Psoas muscle (tissue), 7 donors: ENCODE measurements at regions not wholly inside any gene's neighbourhood (a gene's known extent, or its start where the extent isn't known, plus 50 kb on each side); places are given as distances from the start of the nearest gene placed in this dataset.

Source experiments
- ATAC-seq, 4 donors: fragments of 200-7000 bp; cut with Tn5 transposase; one replicate each; pipeline ENCODE4 v1.9.1; 2020; ENCODE audit warnings: moderate library complexity in 3 of 4, mild to moderate bottlenecking in 2 of 4
- DNase-seq, 2 donors: peaks; one replicate each; pipeline ENCODE4 v3.0.0-alpha.2; 2020
- H3K27ac ChIP-seq: fragments of 200-600 bp; one replicate; pipeline ENCODE4 v1.8.0; 2022
- H3K27me3 ChIP-seq, 3 donors: fragments of 200-600 bp in 1 of 3; one replicate each; pipeline versions ENCODE4 v1.6.1 to v1.8.0; 2013 to 2022; ENCODE audit warnings: low read length in 2 of 3, mild to moderate bottlenecking in 2 of 3, moderate library complexity in 1 of 3; ENCODE audit not compliant: insufficient read depth in 3 of 3
- H3K36me3 ChIP-seq, 2 donors: fragments of 200-600 bp in 1 of 2; one replicate each; pipeline versions ENCODE4 v1.6.1 to v1.8.0; 2013 to 2022; ENCODE audit warnings: low read depth in 1 of 2, mild to moderate bottlenecking in 1 of 2, moderate library complexity in 1 of 2; ENCODE audit not compliant: insufficient read depth in 1 of 2
- H3K4me1 ChIP-seq: fragments of 200-600 bp; one replicate; pipeline ENCODE4 v1.8.0; 2022
- H3K4me3 ChIP-seq: fragments of 200-600 bp; one replicate; pipeline ENCODE4 v1.8.0; 2022; ENCODE audit warnings: mild to moderate bottlenecking
- H3K9me3 ChIP-seq: fragments of 200-600 bp; one replicate; pipeline ENCODE4 v1.8.0; 2022
- WGBS, 3 donors: extraction: QIAGEN DNeasy Blood & Tissue Kit; methylation state at CpG; one replicate each; pipeline versions ENCODE4 v1.1.6 to v1.1.7; 2013; 5-methylcytosine and 5-hydroxymethylcytosine counted together
- intact Hi-C, 2 donors: fragments of 100-400 bp; cut with DNase I; formaldehyde crosslinking; loops; one replicate each; pipeline versions ENCODE4 v1.11.0 to v1.14.2; 2022
- TF ChIP-seq, protein P1 (sequence below): fragments of 200-600 bp; IDR thresholded peaks from one replicate; pipeline ENCODE4 v1.8.0; 2022; ENCODE audit warnings: antibody characterized with exemption
- donor health status: healthy with polysubstance abuse.
- donor health status: DM: no; HTN: no; CAD: no; lungs with moderate emphysema.
- donor health status: Bipolar disorder and iron deficiency.
- donor health status: healthy.
- donor health status: DM: yes; HTN: yes; CAD: no.
- donor health status: DM: no; HTN: no; CAD: no.
- donor health status: DM: yes; HTN: yes; CAD: no.

DNA sequence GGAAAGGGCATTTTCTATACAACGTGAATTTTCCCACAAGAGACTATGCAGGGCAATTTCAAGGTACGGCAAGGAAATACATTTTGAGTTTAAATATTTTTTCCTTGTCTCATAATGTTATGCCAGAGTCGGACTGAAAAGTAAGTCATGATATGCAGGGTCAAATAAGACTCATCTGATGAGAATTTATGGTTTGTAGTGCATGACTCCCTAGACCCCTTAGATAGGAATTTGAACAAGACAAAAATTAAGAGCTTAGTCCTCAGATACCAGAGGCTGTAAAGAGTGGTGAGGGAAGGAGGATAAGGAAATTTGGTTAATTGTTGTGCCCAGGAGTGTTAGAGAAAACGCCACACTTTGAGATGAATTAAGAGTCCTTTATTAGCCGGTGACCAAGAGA, 616.6 kb downstream of the XPNPEP1 start:
- ATAC-seq (no peak), DNase-seq (no peak)
- H3K27me3 ChIP-seq = no peaks in the 10 kb centered on the region
- no peak overlapping the region for H3K4me3 ChIP-seq
- no peaks in the 10 kb centered on the region for H3K4me1 ChIP-seq
- intact Hi-C loops = no loop called here
- no peaks in the 10 kb centered on the region for H3K9me3 ChIP-seq
- H3K27ac ChIP-seq = no peak overlapping the region
- TF ChIP-seq, protein P1, sequence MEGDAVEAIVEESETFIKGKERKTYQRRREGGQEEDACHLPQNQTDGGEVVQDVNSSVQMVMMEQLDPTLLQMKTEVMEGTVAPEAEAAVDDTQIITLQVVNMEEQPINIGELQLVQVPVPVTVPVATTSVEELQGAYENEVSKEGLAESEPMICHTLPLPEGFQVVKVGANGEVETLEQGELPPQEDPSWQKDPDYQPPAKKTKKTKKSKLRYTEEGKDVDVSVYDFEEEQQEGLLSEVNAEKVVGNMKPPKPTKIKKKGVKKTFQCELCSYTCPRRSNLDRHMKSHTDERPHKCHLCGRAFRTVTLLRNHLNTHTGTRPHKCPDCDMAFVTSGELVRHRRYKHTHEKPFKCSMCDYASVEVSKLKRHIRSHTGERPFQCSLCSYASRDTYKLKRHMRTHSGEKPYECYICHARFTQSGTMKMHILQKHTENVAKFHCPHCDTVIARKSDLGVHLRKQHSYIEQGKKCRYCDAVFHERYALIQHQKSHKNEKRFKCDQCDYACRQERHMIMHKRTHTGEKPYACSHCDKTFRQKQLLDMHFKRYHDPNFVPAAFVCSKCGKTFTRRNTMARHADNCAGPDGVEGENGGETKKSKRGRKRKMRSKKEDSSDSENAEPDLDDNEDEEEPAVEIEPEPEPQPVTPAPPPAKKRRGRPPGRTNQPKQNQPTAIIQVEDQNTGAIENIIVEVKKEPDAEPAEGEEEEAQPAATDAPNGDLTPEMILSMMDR = no peak
- no peaks in the 10 kb centered on the region for H3K36me3 ChIP-seq
- 75 to 79% (median 77%) methylated on average over 5 of the region's 5 CpGs for WGBS, 3 donors

DNA sequence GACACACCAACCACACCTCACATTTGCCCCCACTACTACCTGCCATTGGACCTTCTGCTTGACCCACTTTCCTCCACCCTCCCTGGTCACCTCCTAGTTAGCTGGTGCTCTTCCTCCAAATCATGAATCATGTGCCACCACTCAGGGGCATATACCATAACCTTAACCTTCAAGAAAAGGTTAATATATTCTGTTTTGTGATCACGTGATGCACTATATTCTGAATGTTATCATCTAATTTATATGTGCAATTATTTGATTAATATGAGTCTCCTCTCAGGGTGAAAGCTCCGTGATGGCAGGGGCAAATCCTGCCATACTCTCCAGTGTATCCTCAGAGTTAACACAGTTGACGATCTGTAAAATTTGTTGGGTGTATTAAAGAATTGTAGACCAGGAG, 635.5 kb downstream of the XPNPEP1 start:
- Histone ChIP-seq H3K4me3 (no peak overlapping the region), H3K36me3 (no peaks in the 10 kb centered on the region), H3K27me3 (no peaks in the 10 kb centered on the region), H3K27ac (no peak overlapping the region), H3K9me3 (no peaks in the 10 kb centered on the region), H3K4me1 (no peaks in the 10 kb centered on the region)
- DNase-seq (no peak), ATAC-seq (no peak)
- 83 to 84% (median 84%) methylated on average over 3 of the region's 3 CpGs for WGBS, 3 donors
- TF ChIP-seq, protein P1 = no peak
- intact Hi-C loops = no loop called here

DNA sequence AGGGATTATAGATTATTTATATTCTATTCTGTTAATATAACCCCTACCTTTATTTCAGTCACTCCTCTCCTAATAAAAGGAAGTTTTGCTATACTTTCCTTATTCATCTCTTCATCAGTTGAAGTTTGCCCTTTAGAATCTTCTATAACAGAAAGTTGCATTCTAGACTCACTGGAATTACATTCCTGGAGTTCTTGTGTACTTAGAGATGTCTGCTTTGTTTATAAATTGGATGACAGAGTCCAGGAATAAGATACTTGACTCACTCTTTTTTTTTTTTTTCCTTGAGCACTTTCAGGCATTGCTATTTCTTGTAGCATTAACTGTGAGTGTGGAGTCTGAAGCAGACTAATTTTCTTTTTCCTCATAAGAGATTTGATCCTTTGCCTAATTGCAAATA, 640.8 kb downstream of the XPNPEP1 start:
- Histone ChIP-seq H3K9me3 (no peaks in the 10 kb centered on the region), H3K4me1 (no peaks in the 10 kb centered on the region), H3K27me3 (no peaks in the 10 kb centered on the region), H3K27ac (no peak overlapping the region), H3K4me3 (no peak overlapping the region), H3K36me3 (no peaks in the 10 kb centered on the region)
- ATAC-seq = no peak
- TF ChIP-seq, protein P1 = no peak
- intact Hi-C loops = no loop called here
- no peak for DNase-seq

DNA sequence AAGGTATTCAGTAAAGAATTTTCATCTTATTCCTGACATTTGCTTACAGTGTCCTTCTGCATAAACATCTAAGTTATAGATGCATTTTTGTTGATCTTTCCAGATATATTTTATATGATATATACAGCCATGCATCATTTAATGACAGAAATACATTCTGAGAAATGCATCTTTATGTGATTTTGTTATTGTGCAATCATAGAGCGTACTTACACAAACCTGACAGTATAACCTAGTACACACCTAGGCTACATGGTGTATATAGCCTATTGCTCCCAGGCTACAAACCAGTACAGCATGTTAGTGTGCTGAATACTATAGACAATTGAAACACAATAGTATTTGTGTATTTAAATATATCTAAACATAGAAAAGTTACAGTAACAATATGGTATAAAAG, 642.0 kb downstream of the XPNPEP1 start:
- no peak overlapping the region for H3K27ac ChIP-seq
- ATAC-seq = no peak
- H3K36me3 ChIP-seq = no peaks in the 10 kb centered on the region
- TF ChIP-seq, protein P1 = no peak
- no peak overlapping the region for H3K4me3 ChIP-seq
- intact Hi-C loops = no loop called here
- no peaks in the 10 kb centered on the region for H3K4me1 ChIP-seq
- WGBS, 3 donors = 84 to 98% (median 93%) methylated on average over 1 of the region's 1 CpG
- no peak for DNase-seq
- H3K9me3 ChIP-seq = no peaks in the 10 kb centered on the region
- no peaks in the 10 kb centered on the region for H3K27me3 ChIP-seq

DNA sequence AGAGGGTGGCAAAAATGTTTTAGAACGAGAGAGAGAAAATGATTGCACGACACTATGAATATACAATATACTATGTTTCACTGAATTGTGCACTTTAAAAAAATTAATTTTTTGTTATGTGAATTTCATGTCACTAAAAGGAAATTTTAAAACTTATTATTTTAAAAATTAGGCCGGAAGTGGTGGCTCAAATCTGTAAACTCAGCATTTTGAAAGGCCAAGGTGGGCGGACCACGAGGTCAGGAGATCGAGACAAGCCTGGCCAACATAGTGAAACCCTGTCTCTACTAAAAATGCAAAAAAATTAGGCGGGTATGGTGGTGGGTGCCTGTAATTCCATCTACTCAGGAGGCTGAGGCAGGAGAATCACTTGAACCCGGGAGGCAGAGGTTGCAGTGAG, 642.5 kb downstream of the XPNPEP1 start:
- WGBS, 3 donors = 85 to 88% (median 86%) methylated on average over 8 of the region's 8 CpGs
- intact Hi-C loops = no loop called here
- TF ChIP-seq, protein P1 = no peak
- ATAC-seq = no peak
- Histone ChIP-seq H3K27ac (no peak overlapping the region), H3K9me3 (no peaks in the 10 kb centered on the region), H3K4me1 (no peaks in the 10 kb centered on the region), H3K4me3 (no peak overlapping the region), H3K36me3 (no peaks in the 10 kb centered on the region), H3K27me3 (no peaks in the 10 kb centered on the region)
- no peak for DNase-seq
